NT2/D1 (cell line): ENCODE measurements at regions not wholly inside any gene's neighbourhood (a gene's known extent, or its start where the extent isn't known, plus 50 kb on each side); places are given as distances from the start of the nearest gene placed in this dataset.

Experiments used
- SUZ12 ChIP-seq: IDR thresholded peaks from 2 replicates; pipeline ENCODE4 v1.6.1; 2011; ENCODE audit not compliant: insufficient read length, insufficient read depth; ENCODE audit errors: extremely low read depth
- YY1 ChIP-seq: IDR thresholded peaks from 2 replicates; pipeline ENCODE4 v1.6.1; 2011; ENCODE audit not compliant: insufficient read length, insufficient read depth
- ZNF274 ChIP-seq: IDR thresholded peaks from 2 replicates; pipeline ENCODE4 v1.6.1; 2011; ENCODE audit warnings: mild to moderate bottlenecking, low read depth, low read length

- TF ChIP-seq YY1 (no peak), ZNF274 (no peak), SUZ12 (no peak)
Observed at GRCh38 chr2:172658945-172659344, 76.7 kb upstream of the RAPGEF4 start.
